SK-N-SH treated with all-trans-retinoic acid at 6 μM for 48 hours (cell line): ENCODE measurements at regions not wholly inside any gene's neighbourhood (a gene's known extent, or its start where the extent isn't known, plus 50 kb on each side); places are given as distances from the start of the nearest gene placed in this dataset.

Experiments used
- ARNTL ChIP-seq: fragments of 450-650 bp; formaldehyde crosslinking; IDR thresholded peaks from 2 replicates; pipeline ENCODE4 v1.5.0; 2020; ENCODE audit warnings: low read depth, mild to moderate bottlenecking, moderate library complexity, borderline replicate concordance
- BACH2 ChIP-seq: fragments of 250-450 bp; sonication (Bioruptor Pico); IDR thresholded peaks from 2 replicates; pipeline ENCODE4 v1.9.0; 2021; ENCODE audit warnings: mild to moderate bottlenecking, borderline replicate concordance
- CSRNP3 ChIP-seq: fragments of 250-450 bp; sonication (Bioruptor Pico); IDR thresholded peaks from 2 replicates; pipeline ENCODE4 v1.5.1; 2021; ENCODE audit warnings: mild to moderate bottlenecking, moderate library complexity
- OSR1 ChIP-seq: fragments of 250-450 bp; sonication (Bioruptor Pico); IDR thresholded peaks from 2 replicates; pipeline ENCODE4 v1.8.0; 2022; ENCODE audit warnings: moderate library complexity, mild to moderate bottlenecking, inconsistent platforms
- PATZ1 ChIP-seq: fragments of 250-450 bp; sonication (Bioruptor Pico); IDR thresholded peaks from 2 replicates; pipeline ENCODE4 v1.8.0; 2020; ENCODE audit warnings: mild to moderate bottlenecking, moderate library complexity, borderline replicate concordance
- PPARA ChIP-seq: fragments of 250-450 bp; sonication (Bioruptor Pico); IDR thresholded peaks from 2 replicates; pipeline ENCODE4 v1.5.0; 2020; ENCODE audit warnings: mild to moderate bottlenecking, borderline replicate concordance
- SNAI2 ChIP-seq: fragments of 250-450 bp; sonication (Bioruptor Pico); IDR thresholded peaks from 2 replicates; pipeline ENCODE4 v1.5.0; 2020; ENCODE audit warnings: mild to moderate bottlenecking, moderate library complexity
- TOX ChIP-seq: fragments of 250-450 bp; sonication (Bioruptor Pico); IDR thresholded peaks from 2 replicates; pipeline ENCODE4 v1.8.0; 2021; ENCODE audit warnings: mild to moderate bottlenecking, moderate library complexity, borderline replicate concordance
- ZC3H10 ChIP-seq: fragments of 250-450 bp; sonication (Bioruptor Pico); IDR thresholded peaks from 2 replicates; pipeline ENCODE4 v1.5.1; 2021; ENCODE audit warnings: mild to moderate bottlenecking, moderate library complexity
- ZFP30 ChIP-seq: fragments of 450-650 bp; formaldehyde crosslinking; IDR thresholded peaks from 2 replicates; pipeline ENCODE4 v1.5.0; 2022; ENCODE audit warnings: mild to moderate bottlenecking, moderate library complexity
- ZNF565 ChIP-seq: fragments of 450-650 bp; formaldehyde crosslinking; conservative IDR thresholded peaks from 2 replicates; pipeline ENCODE4 v1.5.0; 2020; ENCODE audit warnings: low read depth, mild to moderate bottlenecking, moderate library complexity
- ZNF8 ChIP-seq: fragments of 450-650 bp; formaldehyde crosslinking; IDR thresholded peaks from 2 replicates; pipeline ENCODE4 v1.5.0; 2020; ENCODE audit warnings: mild to moderate bottlenecking, moderate library complexity
- TF ChIP-seq, protein P1 (sequence below): fragments of 250-450 bp; sonication (Bioruptor Pico); IDR thresholded peaks from 2 replicates; pipeline ENCODE4 v1.5.1; 2020; ENCODE audit warnings: low read depth, mild to moderate bottlenecking, moderate library complexity

DNA sequence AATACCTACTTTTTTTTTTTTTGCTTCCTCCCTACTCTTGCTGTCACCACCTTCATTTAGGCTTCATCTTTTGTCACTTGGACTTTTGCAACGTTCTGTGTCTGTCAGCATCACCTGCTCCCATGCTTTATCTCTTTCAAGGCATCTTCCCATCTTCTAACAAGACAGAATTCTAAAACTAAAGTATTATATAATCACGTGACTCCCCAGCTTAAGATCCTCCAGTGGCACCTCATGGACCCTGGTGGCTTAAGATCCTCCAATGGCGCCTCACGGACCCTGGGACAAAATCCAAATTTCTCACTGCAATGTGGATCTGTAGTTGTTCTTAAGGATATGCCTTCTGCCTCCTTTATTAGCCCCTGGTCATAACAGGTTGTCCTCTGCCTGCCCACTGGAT lies 248.2 kb upstream of the SORL1-AS1 start:
- TF ChIP-seq ZNF565 (no peak), SNAI2 (no peak), ZC3H10 (CRISPR knock-in tag) (no peak), TOX (CRISPR knock-in tag) (no peak), ARNTL (CRISPR knock-in tag) (no peak), PATZ1 (CRISPR knock-in tag) (no peak), ZNF8 (no peak), CSRNP3 (CRISPR knock-in tag) (no peak), ZFP30 (CRISPR knock-in tag) (no peak), OSR1 (CRISPR knock-in tag) (no peak), PPARA (CRISPR knock-in tag) (no peak), BACH2 (no peak)
- TF ChIP-seq, protein P1, sequence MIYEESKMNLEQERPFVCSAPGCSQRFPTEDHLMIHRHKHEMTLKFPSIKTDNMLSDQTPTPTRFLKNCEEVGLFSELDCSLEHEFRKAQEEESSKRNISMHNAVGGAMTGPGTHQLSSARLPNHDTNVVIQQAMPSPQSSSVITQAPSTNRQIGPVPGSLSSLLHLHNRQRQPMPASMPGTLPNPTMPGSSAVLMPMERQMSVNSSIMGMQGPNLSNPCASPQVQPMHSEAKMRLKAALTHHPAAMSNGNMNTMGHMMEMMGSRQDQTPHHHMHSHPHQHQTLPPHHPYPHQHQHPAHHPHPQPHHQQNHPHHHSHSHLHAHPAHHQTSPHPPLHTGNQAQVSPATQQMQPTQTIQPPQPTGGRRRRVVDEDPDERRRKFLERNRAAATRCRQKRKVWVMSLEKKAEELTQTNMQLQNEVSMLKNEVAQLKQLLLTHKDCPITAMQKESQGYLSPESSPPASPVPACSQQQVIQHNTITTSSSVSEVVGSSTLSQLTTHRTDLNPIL (CRISPR knock-in tag): no peak
